Stimulated activated CD8-positive, alpha-beta memory T cell treated with anti-CD3 and anti-CD28 coated beads, Interleukin-4, amount 100 ng/mL, for 1 hour (primary cell): ENCODE measurements at regions not wholly inside any gene's neighbourhood (a gene's known extent, or its start where the extent isn't known, plus 50 kb on each side); places are given as distances from the start of the nearest gene placed in this dataset.

ENCODE experiments used
- DNase-seq, 2 donors: peaks; one replicate each; pipeline ENCODE4 v3.0.0-alpha.2; 2020; ENCODE audit warnings: low read depth in 2 of 2, low spot score in 1 of 2

GRCh38 chr9:95822583-95823431 lies 52.7 kb upstream of the ERCC6L2 start:
- DNase-seq, result no peak

DNA sequence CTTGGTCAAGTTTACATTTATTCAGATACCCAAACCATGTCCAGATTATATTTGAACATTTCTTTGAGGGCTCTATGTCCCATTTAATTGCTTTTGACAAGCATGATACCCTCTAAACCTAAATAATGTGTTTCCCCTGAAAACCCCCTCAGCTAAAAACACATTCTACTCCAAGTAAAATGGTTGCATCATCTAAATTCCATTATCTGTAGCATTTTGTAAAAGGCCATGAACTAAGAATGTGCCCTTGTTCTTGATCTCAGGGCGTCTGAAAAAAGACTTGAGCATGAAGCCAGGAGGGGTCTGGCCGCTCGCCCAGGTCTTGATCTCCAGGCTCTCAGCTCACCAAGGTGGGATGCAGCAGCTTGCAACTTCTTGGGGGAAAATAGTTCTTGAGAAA lies 53.5 kb upstream of the ERCC6L2 start:
- DNase-seq, result no peak

- DNase-seq, result no peak
These were observed 55.4 kb upstream of the ERCC6L2 start for GRCh38 chr9:95820074-95820473.

GRCh38 chr9:95819636-95820035 lies 55.9 kb upstream of the ERCC6L2 start:
- DNase-seq, result no peak

- no peak for DNase-seq
These were observed 58.3 kb upstream of the ERCC6L2 start for GRCh38 chr9:95817205-95817604.

- no peak for DNase-seq
These were observed 58.8 kb upstream of the ERCC6L2 start for GRCh38 chr9:95816716-95817115.

GRCh38 chr9:95815961-95816360 lies 59.5 kb upstream of the ERCC6L2 start:
- no peak for DNase-seq

DNA sequence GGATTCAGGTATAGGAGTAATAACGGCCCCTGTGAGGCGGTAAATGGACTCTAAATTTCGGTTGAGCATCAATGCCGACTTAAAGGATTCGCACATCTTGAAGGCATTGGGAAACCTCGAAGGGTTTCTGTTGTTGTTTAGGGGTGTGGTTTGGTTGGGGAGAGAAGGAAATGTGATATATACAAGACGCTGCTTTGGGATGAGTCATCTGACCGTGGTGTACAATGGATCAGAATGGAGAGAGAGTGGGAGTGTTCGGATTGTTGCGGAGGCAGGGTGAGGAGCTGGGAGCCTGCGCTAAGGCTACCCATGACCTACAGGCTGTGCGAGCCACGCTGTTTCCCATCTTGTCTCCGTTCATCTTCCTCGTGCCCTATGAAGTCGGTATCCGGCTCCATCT lies 60.4 kb upstream of the ERCC6L2 start:
- no peak for DNase-seq

GRCh38 chr9:95813923-95814322 lies 61.6 kb upstream of the ERCC6L2 start:
- DNase-seq, result no peak

GRCh38 chr9:95810814-95811213 lies 64.7 kb upstream of the ERCC6L2 start:
- DNase-seq, result no peak

DNA sequence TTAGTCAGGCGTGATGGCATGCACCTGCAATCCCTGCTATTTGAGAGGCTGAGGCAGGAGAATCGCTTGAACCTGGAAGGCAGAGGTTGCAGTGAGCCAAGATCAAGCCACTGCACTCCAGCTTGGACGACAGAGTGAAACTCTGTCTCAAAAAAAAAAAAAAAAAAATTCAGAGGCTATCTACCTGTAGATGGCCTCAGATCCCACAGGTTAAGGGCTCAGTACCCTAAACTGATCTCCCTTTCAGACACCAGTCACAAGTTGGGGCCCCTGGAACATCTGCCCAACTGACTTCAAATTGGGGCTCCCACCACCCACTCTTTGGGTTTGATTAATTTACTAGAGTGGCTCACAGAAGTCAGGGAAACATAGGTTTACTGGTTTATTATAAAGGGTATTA lies 65.4 kb upstream of the ERCC6L2 start:
- no peak for DNase-seq

DNA sequence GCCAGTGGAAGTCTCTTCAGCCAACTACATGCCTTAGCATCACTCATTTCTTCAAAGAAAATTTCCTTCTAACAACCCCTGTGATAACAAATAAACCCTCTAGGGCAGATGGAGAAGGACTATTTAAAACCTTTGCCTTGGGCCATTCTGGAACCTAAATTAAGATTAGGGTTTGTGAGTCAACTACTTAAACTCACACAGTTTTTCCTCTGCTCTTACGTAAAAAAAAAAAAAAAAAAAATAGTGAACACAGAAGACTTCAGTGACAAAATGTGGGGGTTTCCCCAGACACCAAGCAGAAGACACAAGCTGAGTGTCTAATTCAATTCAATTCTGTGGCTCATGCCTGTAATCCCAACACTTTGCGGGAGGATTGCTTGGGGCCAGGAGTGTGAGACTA lies 65.8 kb upstream of the ERCC6L2 start:
- no peak for DNase-seq

DNA sequence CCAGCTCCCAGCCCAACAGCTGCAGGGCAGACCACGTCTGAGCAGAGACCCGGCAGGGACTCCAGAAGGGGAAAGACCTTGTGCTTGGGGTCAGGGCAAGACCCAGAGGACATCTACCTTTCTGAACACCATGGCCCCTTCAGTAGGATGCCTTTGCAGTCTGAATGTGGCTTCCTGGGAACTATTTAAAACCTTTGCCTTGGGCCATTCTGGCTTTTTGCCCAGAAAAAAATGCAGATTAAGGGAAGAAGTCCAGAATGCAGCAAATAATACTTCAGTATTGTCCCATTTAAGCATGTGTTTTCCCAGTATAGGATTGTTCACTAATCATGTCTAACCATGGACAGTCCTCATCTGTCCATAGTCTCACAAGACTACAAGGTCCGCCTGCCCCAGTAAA lies 67.5 kb upstream of the ERCC6L2 start:
- no peak for DNase-seq

- DNase-seq, result no peak
These were observed 68.1 kb upstream of the ERCC6L2 start for GRCh38 chr9:95807326-95807947.

DNA sequence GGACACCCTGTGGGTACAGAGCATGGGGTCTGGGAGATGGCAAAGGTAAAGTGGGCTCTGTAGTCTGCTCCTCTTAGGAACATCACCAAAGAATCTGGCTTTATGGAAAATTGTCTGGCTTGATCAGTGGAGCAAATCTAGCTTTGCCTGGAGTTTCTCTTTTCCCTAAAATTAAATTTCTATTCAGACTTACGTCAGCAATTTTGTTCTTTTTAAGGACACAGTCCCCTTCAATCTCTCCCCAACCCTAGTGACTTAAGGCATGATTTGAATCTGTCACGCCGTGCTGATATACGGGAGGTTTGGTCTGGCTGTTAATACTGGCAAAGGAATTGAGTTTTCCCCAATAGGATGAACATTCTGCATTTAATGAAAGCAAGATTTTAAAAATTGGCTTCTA lies 72.3 kb upstream of the ERCC6L2 start:
- DNase-seq, result no peak

- no peak for DNase-seq
These were observed 73.7 kb upstream of the ERCC6L2 start for GRCh38 chr9:95801797-95802196.

DNA sequence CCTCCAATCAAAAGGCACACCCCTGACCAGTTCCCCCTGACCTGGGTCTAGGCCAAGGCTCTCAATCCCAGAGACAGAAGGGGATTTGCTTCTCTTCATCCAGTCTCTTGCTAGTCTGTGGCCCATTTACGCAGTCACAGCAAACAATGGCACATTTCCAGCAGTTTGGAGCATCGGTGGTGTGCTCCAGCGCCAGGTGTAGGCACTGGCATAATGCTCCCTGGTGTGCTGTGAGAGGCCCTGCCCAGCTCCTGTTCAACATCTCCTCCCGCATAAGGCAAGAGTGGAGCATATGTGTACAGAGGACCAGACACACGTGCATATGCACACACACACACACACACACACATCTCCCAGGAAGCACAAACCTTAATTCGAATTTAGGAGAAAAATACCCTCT lies 79.5 kb upstream of the ERCC6L2 start:
- DNase-seq, result no peak

DNA sequence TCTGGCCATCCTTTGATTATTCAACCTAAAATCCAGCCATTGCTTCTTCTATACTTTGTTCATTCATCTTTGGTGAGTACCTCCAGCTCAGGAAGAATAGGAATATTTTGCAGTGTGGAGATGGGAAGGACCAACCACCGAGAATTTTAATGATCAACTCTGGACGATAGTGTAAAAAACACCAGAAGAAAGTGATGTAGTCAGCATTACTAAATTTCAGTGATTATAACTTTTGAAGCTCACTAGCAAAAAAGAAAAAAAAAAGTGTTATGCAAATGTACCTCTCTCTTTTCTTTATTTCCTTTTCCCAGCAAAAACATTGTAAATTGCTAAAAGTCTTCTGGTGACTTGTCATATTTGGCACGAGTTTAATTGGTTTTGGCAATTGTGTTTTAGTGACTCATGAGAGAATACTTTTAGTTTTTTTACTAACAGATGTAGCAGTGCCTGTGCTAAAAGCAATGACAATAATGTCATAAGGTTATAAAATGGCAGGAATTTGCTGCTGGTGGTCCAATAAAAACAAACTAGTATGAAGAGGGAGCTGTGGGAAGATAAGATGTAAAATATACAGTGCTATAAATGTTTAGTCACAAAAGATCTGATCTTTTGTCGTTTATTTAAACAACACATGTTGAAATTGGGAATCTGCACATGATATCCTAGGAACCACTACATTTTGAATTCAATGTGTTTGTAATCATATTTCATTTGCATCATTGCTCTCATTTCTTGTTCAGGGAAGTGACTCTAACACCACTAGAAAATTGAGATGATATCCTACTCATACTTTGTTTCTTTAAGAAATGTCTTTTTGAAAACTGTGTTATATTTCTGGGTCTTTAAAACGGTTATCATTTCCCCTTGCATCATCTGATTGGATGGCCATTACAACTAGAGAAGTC lies 81.3 kb upstream of the ERCC6L2 start:
- DNase-seq, result no peak

- no peak for DNase-seq
These were observed 83.8 kb upstream of the ERCC6L2 start for GRCh38 chr9:95791695-95792094.

GRCh38 chr9:95791286-95791685 lies 84.2 kb upstream of the ERCC6L2 start:
- DNase-seq, result no peak

DNA sequence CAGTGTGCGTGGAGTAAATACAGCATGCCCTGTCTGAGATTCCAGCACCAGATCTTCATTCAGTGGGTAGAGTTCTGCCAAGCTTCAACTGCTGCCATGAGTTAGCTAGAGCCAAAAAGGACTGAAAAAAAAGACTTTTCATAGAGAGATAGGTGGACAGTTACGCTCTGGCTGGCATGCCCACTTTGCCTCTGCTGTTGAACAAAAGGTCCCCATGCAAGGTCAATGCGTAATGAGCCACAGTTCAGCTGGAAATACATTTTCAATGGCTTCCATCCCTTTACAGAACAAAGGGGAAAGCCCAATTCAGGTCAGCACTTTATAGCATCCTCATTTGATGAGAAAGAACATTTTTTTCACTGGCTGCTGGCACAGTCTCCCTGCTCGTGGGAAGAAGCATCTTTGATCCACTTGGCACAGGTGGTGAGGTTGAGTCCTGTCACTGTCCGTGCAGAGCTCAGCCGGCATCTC lies 86.9 kb upstream of the ERCC6L2 start:
- DNase-seq, result no peak

- no peak for DNase-seq
These were observed 87.5 kb upstream of the ERCC6L2 start for GRCh38 chr9:95788021-95788420.
